ENCODE measurements at regions not wholly inside any gene's neighbourhood (a gene's known extent, or its start where the extent isn't known, plus 50 kb on each side); places are given as distances from the start of the nearest gene placed in this dataset.

DNA sequence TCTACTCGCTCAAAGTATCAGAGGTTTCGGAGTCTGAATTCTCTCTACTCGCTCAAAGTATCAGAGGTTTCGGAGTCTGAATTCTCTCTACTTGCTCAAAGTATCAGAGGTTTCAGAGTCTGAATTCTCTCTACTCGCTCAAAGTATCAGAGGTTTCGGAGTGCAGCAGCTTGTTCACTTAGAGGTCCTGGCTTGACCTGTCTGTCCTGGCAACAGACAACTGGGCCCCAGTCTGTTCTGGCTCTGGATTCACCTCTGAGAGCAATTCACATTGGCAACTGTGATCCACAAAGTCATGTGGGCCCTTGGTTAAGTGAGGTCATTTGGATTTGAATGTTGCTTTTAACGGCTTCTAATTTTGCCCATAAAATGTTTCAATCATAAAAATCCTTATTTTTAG, 63.9 kb upstream of the ST8SIA6 start:
- no peaks in the 10 kb centered on the region for H3K4me1 ChIP-seq (replicated peaks)
- intact Hi-C loops (cut with DNase I) = no loop called here
- DNase-seq (ENCODE audit: low spot score) = no peak
- no peaks in the 10 kb centered on the region for H3K9me3 ChIP-seq
- 91% methylated on average over 7 of the region's 7 CpGs for WGBS
- TF ChIP-seq POLR2A (IDR thresholded peaks at IDR 0.05) = no peak
- TF ChIP-seq POLR2AphosphoS5 (IDR thresholded peaks at IDR 0.05) = no peak
- TF ChIP-seq, protein P1, sequence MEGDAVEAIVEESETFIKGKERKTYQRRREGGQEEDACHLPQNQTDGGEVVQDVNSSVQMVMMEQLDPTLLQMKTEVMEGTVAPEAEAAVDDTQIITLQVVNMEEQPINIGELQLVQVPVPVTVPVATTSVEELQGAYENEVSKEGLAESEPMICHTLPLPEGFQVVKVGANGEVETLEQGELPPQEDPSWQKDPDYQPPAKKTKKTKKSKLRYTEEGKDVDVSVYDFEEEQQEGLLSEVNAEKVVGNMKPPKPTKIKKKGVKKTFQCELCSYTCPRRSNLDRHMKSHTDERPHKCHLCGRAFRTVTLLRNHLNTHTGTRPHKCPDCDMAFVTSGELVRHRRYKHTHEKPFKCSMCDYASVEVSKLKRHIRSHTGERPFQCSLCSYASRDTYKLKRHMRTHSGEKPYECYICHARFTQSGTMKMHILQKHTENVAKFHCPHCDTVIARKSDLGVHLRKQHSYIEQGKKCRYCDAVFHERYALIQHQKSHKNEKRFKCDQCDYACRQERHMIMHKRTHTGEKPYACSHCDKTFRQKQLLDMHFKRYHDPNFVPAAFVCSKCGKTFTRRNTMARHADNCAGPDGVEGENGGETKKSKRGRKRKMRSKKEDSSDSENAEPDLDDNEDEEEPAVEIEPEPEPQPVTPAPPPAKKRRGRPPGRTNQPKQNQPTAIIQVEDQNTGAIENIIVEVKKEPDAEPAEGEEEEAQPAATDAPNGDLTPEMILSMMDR (IDR thresholded peaks at IDR 0.05) = no peak
- no peak overlapping the region for H3K4me3 ChIP-seq
- H3K27ac ChIP-seq = no peak overlapping the region
- no peaks in the 10 kb centered on the region for H3K36me3 ChIP-seq
- no peaks in the 10 kb centered on the region for H3K27me3 ChIP-seq (replicated peaks; ENCODE audit: insufficient read depth)

DNA sequence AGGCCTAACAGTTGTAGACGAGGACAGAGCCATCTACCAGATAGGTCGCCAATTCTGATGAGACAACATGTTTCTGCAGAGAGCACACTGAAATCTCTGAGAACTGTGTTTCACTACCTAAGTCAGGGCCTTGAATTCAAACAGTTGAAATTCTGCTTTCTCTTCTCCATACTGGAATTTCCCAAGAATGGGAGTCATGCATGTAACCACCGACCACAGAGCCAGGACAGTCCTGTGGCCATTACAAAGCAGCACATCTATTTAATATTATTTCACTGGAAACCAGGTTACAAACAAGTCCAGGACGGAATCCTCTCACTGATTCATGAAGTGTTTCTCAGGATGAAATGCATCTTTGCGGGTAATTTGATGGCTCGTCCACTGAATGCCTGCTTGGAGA, 62.0 kb upstream of the ST8SIA6 start:
- Histone ChIP-seq H3K4me3 (no peak overlapping the region), H3K36me3 (no peaks in the 10 kb centered on the region), H3K27me3 (replicated peaks; ENCODE audit: insufficient read depth) (no peaks in the 10 kb centered on the region), H3K4me1 (replicated peaks) (no peaks in the 10 kb centered on the region), H3K27ac (no peak overlapping the region), H3K9me3 (no peaks in the 10 kb centered on the region)
- 84% methylated on average over 6 of the region's 6 CpGs for WGBS
- TF ChIP-seq, protein P1 (IDR thresholded peaks at IDR 0.05) = no peak
- TF ChIP-seq POLR2AphosphoS5 (IDR thresholded peaks at IDR 0.05) (no peak), POLR2A (IDR thresholded peaks at IDR 0.05) (no peak)
- no peak for DNase-seq (ENCODE audit: low spot score)
- intact Hi-C loops (cut with DNase I) = no loop called here

DNA sequence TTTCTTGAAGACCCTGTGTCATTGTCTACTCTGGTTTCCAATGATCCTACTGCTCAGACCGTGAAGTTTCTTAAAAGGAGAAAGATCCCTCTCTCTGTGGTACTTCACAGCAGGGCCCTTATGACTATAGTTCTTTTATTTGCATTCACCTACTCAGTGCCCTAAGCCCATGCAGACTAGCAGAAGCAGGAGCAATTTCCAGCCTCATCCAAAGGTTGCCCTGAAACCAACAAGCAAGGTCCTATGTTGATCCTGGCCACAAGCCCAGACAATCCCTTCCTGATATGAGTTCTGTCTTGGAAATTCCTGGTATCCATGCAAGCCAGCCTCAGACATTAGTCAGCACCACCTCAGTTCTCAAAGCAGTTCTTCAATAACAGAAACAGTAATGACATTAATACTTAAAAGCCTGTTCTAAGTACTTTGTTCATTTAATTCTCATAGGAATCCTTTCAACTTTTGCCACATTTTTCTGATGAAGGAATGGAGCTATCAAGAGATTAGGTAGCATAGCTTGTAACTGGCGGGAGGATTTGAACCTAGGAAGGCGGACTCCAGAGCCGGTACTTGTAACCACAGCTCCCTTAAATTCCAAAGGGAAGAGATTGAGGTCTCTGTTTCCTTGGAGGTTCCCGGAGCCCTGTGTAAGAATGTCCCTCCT, 58.1 kb upstream of the ST8SIA6 start:
- peak; percentile 10 for DNase-seq (ENCODE audit: low spot score)
- Histone ChIP-seq H3K36me3 (no peaks in the 10 kb centered on the region), H3K27me3 (replicated peaks; ENCODE audit: insufficient read depth) (no peaks in the 10 kb centered on the region), H3K4me1 (replicated peaks) (no peaks in the 10 kb centered on the region), H3K9me3 (no peaks in the 10 kb centered on the region), H3K4me3 (no peak overlapping the region), H3K27ac (no peak overlapping the region)
- TF ChIP-seq POLR2A (IDR thresholded peaks at IDR 0.05) (no peak), POLR2AphosphoS5 (IDR thresholded peaks at IDR 0.05) (no peak)
- intact Hi-C loops (cut with DNase I) = no loop called here
- 74% methylated on average over 5 of the region's 5 CpGs for WGBS

DNA sequence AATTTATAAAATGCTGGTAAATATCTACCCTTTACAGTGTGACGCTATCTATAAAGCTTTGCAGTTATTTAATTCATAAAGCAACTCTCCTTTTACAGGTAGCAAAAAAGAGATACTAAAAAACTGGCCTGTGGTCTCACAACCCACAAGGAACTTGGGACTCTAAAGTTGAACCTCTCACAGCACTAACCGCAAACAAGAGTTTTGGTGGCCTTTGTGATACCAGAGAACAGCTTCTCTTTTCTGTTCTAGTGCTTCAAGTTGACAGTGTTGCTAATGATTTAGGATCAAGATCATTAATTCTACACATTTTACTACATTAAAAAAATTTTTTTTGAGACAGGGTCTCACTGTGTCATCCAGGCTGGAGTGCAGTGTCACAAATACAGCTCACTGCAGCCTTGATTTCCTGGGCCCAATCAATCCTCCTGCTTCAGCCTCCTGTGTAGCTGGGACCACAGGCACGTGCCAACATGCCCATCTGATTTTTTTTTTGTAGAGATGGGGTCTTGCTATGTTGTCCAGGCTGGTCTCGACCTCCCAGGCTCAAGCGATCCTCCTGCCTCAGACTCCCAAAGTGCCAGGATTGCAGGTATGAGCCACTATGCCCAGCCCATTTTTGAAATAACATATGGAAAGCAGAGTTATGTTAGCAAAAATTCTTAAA, 56.0 kb upstream of the ST8SIA6 start:
- intact Hi-C loops (cut with DNase I) = no loop called here
- Histone ChIP-seq H3K36me3 (no peaks in the 10 kb centered on the region), H3K27ac (no peak overlapping the region), H3K27me3 (replicated peaks; ENCODE audit: insufficient read depth) (no peaks in the 10 kb centered on the region), H3K9me3 (no peaks in the 10 kb centered on the region), H3K4me1 (replicated peaks) (no peaks in the 10 kb centered on the region), H3K4me3 (no peak overlapping the region)
- DNase-seq (ENCODE audit: low spot score) = no peak
- 86% methylated on average over 5 of the region's 5 CpGs for WGBS
- TF ChIP-seq POLR2A (IDR thresholded peaks at IDR 0.05) (no peak), POLR2AphosphoS5 (IDR thresholded peaks at IDR 0.05) (no peak)
- TF ChIP-seq, protein P1 (IDR thresholded peaks at IDR 0.05) = no peak

DNA sequence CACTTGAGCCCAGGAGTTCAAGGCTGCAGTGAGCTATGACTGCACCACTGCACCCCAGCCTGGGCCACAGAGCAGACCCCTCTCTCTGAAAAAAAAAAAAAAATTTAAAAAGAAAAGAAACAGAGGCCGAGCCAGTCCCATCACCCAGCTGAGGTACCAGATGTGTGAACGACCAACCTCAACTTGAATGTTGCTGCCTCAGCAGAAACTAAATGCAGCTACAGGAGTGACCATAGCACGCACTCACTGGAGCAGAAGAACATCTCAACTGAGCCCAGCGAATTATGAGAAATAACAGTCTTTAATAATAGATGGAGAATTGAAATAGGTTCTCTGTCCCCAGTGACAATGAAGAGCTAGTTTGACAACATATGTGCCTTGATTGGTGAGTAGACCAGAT, 53.1 kb upstream of the ST8SIA6 start:
- Histone ChIP-seq H3K9me3 (no peaks in the 10 kb centered on the region), H3K36me3 (no peaks in the 10 kb centered on the region), H3K4me1 (replicated peaks) (no peaks in the 10 kb centered on the region), H3K27ac (no peak overlapping the region), H3K27me3 (replicated peaks; ENCODE audit: insufficient read depth) (no peaks in the 10 kb centered on the region), H3K4me3 (no peak overlapping the region)
- TF ChIP-seq POLR2AphosphoS5 (IDR thresholded peaks at IDR 0.05) (no peak), POLR2A (IDR thresholded peaks at IDR 0.05) (no peak)
- TF ChIP-seq, protein P1 (IDR thresholded peaks at IDR 0.05) = no peak
- WGBS = 94% methylated on average over 4 of the region's 4 CpGs
- no peak for DNase-seq (ENCODE audit: low spot score)
- intact Hi-C loops (cut with DNase I) = no loop called here
